ENCODE measurements at regions not wholly inside any gene's neighbourhood (a gene's known extent, or its start where the extent isn't known, plus 50 kb on each side); places are given as distances from the start of the nearest gene placed in this dataset.

GRCh38 chr3:18246336-18247060, 178.6 kb downstream of the SATB1 start:
- TF ChIP-seq POLR2A (IDR thresholded peaks at IDR 0.05; ENCODE audit: extremely low read depth, insufficient read length) (no peak), MYC (IDR thresholded peaks at IDR 0.05; ENCODE audit: low read depth, low read length) (no peak), MAX (IDR thresholded peaks at IDR 0.05; ENCODE audit: low read depth, low read length) (no peak)
- H3K4me3 ChIP-seq (ENCODE audit: low read depth, low read length), result no peak overlapping the region
- no peak for DNase-seq (ENCODE audit: low read depth)

GRCh38 chr3:18245721-18246120, 179.4 kb downstream of the SATB1 start:
- no peak for DNase-seq (ENCODE audit: low read depth)
- no peak for TF ChIP-seq MYC (IDR thresholded peaks at IDR 0.05; ENCODE audit: low read depth, low read length)
- no peak for TF ChIP-seq MAX (IDR thresholded peaks at IDR 0.05; ENCODE audit: low read depth, low read length)
- TF ChIP-seq, protein P1, sequence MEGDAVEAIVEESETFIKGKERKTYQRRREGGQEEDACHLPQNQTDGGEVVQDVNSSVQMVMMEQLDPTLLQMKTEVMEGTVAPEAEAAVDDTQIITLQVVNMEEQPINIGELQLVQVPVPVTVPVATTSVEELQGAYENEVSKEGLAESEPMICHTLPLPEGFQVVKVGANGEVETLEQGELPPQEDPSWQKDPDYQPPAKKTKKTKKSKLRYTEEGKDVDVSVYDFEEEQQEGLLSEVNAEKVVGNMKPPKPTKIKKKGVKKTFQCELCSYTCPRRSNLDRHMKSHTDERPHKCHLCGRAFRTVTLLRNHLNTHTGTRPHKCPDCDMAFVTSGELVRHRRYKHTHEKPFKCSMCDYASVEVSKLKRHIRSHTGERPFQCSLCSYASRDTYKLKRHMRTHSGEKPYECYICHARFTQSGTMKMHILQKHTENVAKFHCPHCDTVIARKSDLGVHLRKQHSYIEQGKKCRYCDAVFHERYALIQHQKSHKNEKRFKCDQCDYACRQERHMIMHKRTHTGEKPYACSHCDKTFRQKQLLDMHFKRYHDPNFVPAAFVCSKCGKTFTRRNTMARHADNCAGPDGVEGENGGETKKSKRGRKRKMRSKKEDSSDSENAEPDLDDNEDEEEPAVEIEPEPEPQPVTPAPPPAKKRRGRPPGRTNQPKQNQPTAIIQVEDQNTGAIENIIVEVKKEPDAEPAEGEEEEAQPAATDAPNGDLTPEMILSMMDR (IDR thresholded peaks at IDR 0.05; ENCODE audit: low read depth, low read length), result no peak
- TF ChIP-seq POLR2A (IDR thresholded peaks at IDR 0.05; ENCODE audit: extremely low read depth, insufficient read length), result no peak
- no peak overlapping the region for H3K4me3 ChIP-seq (ENCODE audit: low read depth, low read length)

GRCh38 chr3:18241837-18242236, 183.3 kb downstream of the SATB1 start:
- no peak for TF ChIP-seq MYC (IDR thresholded peaks at IDR 0.05; ENCODE audit: low read depth, low read length)
- TF ChIP-seq POLR2A (IDR thresholded peaks at IDR 0.05; ENCODE audit: extremely low read depth, insufficient read length), result no peak
- TF ChIP-seq, protein P1 (IDR thresholded peaks at IDR 0.05; ENCODE audit: low read depth, low read length), result no peak
- DNase-seq (ENCODE audit: low read depth), result no peak
- H3K4me3 ChIP-seq (ENCODE audit: low read depth, low read length), result no peak overlapping the region

- no peak for DNase-seq (ENCODE audit: low read depth)
- no peak for TF ChIP-seq MAX (IDR thresholded peaks at IDR 0.05; ENCODE audit: low read depth, low read length)
- TF ChIP-seq, protein P1 (IDR thresholded peaks at IDR 0.05; ENCODE audit: low read depth, low read length), result no peak
- H3K4me3 ChIP-seq (ENCODE audit: low read depth, low read length), result no peak overlapping the region
These were observed 185.5 kb downstream of the SATB1 start for GRCh38 chr3:18239674-18240073.

GRCh38 chr3:18238746-18239331, 186.3 kb downstream of the SATB1 start:
- TF ChIP-seq POLR2A (IDR thresholded peaks at IDR 0.05; ENCODE audit: extremely low read depth, insufficient read length) (no peak), MAX (IDR thresholded peaks at IDR 0.05; ENCODE audit: low read depth, low read length) (no peak), MYC (IDR thresholded peaks at IDR 0.05; ENCODE audit: low read depth, low read length) (no peak)
- TF ChIP-seq, protein P1 (IDR thresholded peaks at IDR 0.05; ENCODE audit: low read depth, low read length), result no peak
- H3K4me3 ChIP-seq (ENCODE audit: low read depth, low read length), result no peak overlapping the region
- no peak for DNase-seq (ENCODE audit: low read depth)

DNA sequence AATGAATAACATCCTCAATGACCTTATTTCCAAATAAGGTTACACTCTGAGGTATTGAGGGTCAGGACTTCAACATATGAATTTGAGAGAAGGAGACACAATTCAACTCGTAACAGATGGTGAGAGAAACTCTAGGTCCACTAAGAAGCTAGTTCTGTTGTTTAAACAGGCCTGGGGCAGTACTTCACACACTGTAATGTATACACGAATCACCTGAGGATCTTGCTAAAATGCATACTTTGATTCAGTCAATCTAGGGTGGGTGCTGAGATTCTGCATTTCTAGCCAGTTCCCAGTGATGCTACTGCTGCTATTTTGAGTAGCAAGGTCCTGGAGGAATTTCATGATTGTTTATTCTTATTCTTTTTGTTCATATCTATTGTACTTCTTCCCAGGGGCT, 186.8 kb downstream of the SATB1 start:
- H3K4me3 ChIP-seq (ENCODE audit: low read depth, low read length), result no peak overlapping the region
- no peak for TF ChIP-seq POLR2A (IDR thresholded peaks at IDR 0.05; ENCODE audit: extremely low read depth, insufficient read length)
- TF ChIP-seq MYC (IDR thresholded peaks at IDR 0.05; ENCODE audit: low read depth, low read length), result no peak
- no peak for TF ChIP-seq MAX (IDR thresholded peaks at IDR 0.05; ENCODE audit: low read depth, low read length)
- TF ChIP-seq, protein P1 (IDR thresholded peaks at IDR 0.05; ENCODE audit: low read depth, low read length), result no peak
- DNase-seq (ENCODE audit: low read depth), result no peak

Measured in NB4 (cell line).